ENCODE measurements at regions not wholly inside any gene's neighbourhood (a gene's known extent, or its start where the extent isn't known, plus 50 kb on each side); places are given as distances from the start of the nearest gene placed in this dataset.
A peak's percentile ranks its signal among the peaks of the same experiment; 100 is the strongest.

DNA sequence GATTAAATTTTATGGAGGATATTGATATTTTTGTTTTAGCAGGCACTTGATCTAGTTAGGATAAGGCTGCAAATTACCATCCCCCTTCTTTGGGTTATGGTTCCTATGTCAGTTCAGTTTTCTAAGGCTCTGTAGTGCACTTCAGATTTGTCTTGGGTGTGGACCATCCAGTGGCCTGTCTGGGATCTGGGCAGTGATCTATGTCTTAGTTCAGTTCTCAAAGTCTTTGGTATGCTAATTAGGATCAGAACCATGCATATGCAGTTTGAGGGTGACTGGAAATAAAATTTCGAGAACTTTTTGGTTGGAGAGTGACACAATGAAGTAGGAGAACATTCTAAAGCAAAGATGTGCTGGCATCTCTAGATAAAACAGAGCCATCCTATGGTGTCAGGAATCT lies 388.2 kb downstream of the MID1IP1 start:
- no peak overlapping the region for H3K27ac Mint-ChIP-seq
- TF ChIP-seq, protein P1, sequence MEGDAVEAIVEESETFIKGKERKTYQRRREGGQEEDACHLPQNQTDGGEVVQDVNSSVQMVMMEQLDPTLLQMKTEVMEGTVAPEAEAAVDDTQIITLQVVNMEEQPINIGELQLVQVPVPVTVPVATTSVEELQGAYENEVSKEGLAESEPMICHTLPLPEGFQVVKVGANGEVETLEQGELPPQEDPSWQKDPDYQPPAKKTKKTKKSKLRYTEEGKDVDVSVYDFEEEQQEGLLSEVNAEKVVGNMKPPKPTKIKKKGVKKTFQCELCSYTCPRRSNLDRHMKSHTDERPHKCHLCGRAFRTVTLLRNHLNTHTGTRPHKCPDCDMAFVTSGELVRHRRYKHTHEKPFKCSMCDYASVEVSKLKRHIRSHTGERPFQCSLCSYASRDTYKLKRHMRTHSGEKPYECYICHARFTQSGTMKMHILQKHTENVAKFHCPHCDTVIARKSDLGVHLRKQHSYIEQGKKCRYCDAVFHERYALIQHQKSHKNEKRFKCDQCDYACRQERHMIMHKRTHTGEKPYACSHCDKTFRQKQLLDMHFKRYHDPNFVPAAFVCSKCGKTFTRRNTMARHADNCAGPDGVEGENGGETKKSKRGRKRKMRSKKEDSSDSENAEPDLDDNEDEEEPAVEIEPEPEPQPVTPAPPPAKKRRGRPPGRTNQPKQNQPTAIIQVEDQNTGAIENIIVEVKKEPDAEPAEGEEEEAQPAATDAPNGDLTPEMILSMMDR (IDR thresholded peaks at IDR 0.05) = no peak
- H3K27me3 Mint-ChIP-seq (ENCODE audit: low read depth, poor library complexity) = peaks cover 6% of the 10 kb centered on the region
- no peak for DNase-seq
- no peaks in the 10 kb centered on the region for H3K4me1 Mint-ChIP-seq
- peaks cover 33% of the 10 kb centered on the region for H3K9me3 Mint-ChIP-seq
- H3K4me3 Mint-ChIP-seq = no peak overlapping the region
- peaks cover 5% of the 10 kb centered on the region for H3K36me3 Mint-ChIP-seq (ENCODE audit: low read depth)

DNA sequence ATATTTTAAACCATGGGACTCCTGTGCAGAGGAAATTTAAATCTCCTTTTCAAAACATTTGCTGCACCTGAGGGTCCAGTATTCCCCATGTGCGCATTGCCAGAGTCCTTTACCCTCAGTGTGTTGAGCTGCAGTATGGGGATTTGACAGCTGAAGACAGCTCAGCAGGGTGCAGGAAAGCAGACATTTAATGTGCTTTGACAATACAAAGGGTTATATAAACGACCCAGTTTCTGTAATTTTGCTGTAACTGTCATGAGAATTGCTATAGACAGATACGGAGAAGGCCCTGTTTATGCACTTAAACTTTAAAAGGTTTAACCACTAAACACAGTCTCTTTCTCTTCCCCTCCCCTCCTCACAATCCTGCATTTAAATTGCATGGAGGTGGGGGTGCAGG lies 393.4 kb downstream of the MID1IP1 start:
- Mint-ChIP-seq H3K27me3 (ENCODE audit: low read depth, poor library complexity) (peaks cover 6% of the 10 kb centered on the region), H3K36me3 (ENCODE audit: low read depth) (no peaks in the 10 kb centered on the region), H3K4me1 (peaks cover 24% of the 10 kb centered on the region), H3K4me3 (no peak overlapping the region), H3K27ac (no peak overlapping the region), H3K9me3 (peaks cover 11% of the 10 kb centered on the region)
- TF ChIP-seq, protein P1 (IDR thresholded peaks at IDR 0.05) = no peak
- no peak for DNase-seq

DNA sequence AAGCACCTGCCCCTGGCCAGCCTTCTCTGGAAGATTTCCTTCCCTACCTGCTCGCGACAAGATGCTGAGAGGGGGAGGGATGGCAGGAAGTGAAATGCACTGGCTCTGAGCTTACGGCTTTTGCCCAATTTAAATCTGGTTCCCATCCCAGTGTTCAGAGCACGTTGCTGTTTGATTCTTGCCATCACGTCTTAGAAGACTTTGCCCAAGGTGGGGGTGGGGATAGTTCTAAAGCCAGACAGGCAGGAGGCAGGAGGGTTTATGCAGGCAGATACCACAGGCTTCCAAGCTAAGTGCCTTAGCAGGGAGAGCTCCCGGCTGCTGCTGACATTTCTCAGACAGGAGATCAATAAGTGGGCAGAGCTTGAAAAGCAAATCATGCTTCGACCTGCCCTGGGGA lies 393.9 kb downstream of the MID1IP1 start:
- Mint-ChIP-seq H3K9me3 (peaks cover 15% of the 10 kb centered on the region), H3K27ac (no peak overlapping the region), H3K36me3 (ENCODE audit: low read depth) (no peaks in the 10 kb centered on the region), H3K4me3 (peak overlapping the region; percentile 59), H3K27me3 (ENCODE audit: low read depth, poor library complexity) (peaks cover 6% of the 10 kb centered on the region), H3K4me1 (peaks cover 24% of the 10 kb centered on the region)
- no peak for DNase-seq
- TF ChIP-seq, protein P1 (IDR thresholded peaks at IDR 0.05) = no peak

DNA sequence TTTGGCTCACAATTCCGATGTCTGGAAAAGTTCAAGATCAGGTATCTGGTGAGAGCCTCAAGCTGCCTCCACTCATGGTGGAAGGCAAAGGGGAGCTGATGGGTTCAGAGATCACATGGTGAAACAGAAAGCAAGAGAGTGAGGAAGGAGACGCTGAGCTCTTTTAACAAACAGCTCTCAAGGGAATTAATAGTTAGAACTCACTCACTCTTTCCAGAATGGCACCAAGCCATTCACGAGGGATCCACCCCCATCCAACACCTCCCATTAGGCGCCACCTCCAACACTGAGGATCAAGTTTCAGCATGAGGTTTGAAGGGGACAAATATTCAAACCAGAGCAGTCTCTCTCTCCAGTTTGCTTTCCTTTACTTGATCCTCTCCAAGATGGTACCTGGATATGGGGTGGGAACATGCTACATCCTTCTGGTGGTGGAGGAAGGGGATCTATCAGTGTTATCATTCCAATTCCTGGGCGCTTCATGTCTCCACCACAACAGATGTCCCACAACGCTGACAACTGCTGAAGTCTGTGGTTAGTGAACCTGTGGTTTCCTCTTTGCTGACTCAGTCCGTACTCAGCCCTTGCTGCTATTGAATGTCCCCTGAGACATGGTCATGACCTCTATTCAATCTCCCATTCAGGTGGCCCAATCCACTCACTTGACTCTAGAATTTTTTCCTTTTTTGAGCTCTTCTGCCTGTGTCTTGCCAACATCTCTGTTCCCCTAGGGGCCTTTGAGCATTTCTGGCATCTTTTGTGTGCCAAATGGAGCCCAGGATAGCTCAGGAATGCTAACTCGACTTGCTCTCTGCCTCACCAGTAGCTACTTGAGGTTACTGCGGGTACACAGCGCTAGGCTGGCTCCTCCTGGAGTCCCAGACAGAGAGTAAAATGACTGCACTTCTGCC lies 395.2 kb downstream of the MID1IP1 start:
- TF ChIP-seq, protein P1 (IDR thresholded peaks at IDR 0.05) = no peak
- Mint-ChIP-seq H3K4me1 (peaks cover 24% of the 10 kb centered on the region), H3K27me3 (ENCODE audit: low read depth, poor library complexity) (peaks cover 6% of the 10 kb centered on the region), H3K9me3 (peaks cover 18% of the 10 kb centered on the region), H3K4me3 (no peak overlapping the region), H3K27ac (no peak overlapping the region), H3K36me3 (ENCODE audit: low read depth) (no peaks in the 10 kb centered on the region)
- no peak for DNase-seq

DNA sequence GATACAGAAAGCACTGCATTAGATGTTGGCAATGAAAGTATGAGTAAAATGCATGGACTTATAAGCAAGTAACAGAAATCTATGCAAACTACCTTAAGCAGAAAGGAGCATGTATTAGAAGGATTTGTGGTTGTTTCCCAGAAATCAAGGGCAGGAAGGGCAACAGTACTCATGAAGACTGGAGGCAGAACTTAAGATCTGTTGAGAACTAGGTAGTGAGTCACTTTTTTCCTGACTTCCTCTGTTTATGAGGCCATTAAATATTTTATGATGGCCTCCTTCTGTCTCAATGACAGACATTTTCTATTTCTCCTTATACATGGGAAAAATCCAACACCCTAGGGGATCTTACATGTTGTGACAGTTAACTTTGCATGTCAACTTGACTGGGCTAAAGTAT lies 398.2 kb downstream of the MID1IP1 start:
- Mint-ChIP-seq H3K36me3 (ENCODE audit: low read depth) (no peaks in the 10 kb centered on the region), H3K27me3 (ENCODE audit: low read depth, poor library complexity) (peaks cover 2% of the 10 kb centered on the region), H3K4me1 (peaks cover 24% of the 10 kb centered on the region), H3K9me3 (peaks cover 29% of the 10 kb centered on the region), H3K27ac (no peak overlapping the region), H3K4me3 (no peak overlapping the region)
- no peak for DNase-seq
- TF ChIP-seq, protein P1 (IDR thresholded peaks at IDR 0.05) = no peak

Measured in nephron progenitor cell (in vitro differentiated cells).